HG03139 (cell line): ENCODE measurements at regions not wholly inside any gene's neighbourhood (a gene's known extent, or its start where the extent isn't known, plus 50 kb on each side); places are given as distances from the start of the nearest gene placed in this dataset.

ENCODE experiments used
- ATAC-seq: cut with Tn5 transposase; IDR thresholded peaks from one replicate; pipeline ENCODE4 v1.9.1; 2021; ENCODE audit not compliant: unreplicated experiment

DNA sequence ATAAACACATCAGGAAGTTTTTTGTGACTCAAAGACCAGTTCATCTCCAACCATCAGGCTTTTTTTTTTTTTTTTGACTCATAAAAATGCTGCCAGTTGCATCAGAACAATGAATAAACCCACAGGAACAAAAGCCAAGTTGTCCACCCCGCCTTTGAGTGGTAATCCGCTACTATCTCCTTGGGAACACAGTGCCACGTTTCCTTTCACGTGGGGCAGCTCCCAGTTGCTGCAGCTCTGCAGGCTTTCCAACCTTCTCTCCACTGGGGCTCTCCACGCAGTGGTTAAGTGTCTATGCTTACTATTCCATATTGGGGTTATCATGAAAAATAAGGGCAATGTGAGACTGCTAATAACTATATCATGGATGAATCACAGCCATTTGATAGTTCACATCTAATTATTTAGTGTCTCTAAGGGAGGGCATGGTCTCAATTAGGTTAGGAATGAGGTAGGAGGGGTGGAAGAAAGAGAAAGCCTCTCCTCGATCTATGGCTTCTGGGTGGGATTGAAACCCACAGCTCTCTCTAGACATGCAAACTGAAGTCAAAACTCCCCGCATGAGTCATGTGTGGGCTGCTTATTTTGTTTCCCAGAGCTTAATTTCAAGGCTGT is 55.8 kb upstream of the ACTBL2 start:
- no peak for ATAC-seq

DNA sequence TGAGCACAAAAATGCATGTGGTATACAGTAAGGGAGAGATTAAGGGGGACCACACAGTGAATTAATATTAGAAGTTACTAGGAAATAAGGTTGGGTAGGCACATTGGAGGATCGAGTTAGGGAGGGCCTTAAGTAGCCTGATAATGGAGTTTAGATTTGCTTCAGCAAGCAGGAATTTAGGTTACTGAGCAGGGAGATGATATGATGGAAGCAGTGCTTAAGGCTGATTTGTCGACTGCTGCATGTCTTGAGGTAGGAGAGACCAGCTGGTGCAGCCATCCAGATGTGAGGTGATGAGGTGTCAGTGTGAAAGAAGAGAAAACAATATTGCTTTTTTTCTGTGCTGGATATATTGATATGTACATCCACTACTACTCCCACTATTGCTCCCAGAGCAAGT is 55.2 kb upstream of the ACTBL2 start:
- ATAC-seq, result no peak

DNA sequence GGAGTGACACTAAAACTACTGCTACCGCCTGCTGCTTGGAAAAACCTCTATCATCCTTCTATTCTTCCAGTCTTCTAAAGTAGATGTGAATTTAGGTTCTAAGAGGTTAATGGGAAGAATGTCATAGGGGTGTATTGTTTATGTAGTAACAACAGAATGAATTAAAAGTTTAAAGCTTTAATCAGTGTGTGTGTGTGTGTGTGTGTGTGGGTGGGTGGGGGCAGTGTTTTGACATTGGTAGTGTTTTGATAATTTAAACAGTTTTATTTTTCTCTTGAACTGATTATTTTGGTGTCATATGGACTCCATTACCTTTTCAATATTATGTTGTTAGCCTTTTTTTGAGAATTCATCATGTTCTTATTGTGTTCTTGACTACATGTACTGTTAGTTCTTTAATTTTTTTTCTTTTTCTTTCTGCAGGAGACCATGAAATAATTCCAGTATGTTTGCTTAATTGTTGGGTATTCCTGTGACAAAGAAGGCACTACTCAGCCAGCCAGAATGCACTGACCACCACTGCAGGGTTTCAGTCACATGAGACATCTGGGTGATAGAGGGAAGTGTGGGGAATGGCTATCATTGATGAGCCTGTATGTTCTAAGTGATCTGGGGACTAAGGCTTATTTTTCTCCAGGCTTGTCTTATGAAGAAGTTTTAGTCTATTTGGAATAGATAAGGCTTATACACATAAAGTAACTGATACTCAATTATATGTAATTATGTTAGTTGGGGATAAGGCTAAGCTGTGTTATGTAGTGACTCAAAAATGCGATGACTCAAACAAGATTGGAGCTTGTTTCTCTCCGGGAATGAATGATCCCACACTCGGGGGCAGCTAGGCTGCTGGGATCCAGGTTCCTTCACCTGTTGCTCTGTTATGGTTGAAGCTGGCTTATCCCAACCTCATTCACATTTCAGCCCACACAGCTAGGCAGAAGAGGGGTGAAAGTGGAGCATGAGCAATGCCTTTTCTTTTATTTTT is 50.2 kb upstream of the ACTBL2 start:
- ATAC-seq, result no peak
